HepG2 (cell line): ENCODE measurements at regions not wholly inside any gene's neighbourhood (a gene's known extent, or its start where the extent isn't known, plus 50 kb on each side); places are given as distances from the start of the nearest gene placed in this dataset.

Experiments
- ATAC-seq: fragments of 200-7000 bp; cut with Tn5 transposase; 3 replicates; pipeline ENCODE4 v1.9.1; 2020; ENCODE audit warnings: mild to moderate bottlenecking, moderate library complexity
- BruUV-seq: library from RNA; stranded (reverse); fragments of 400-500 nt; replicated peaks from 2 replicates; lab custom pipeline; 2021; lab: Mats Ljungman, UMichigan
- CTCF ChIA-PET: fragments of 300-600 bp; formaldehyde crosslinking; extraction: SDS; loops from one replicate; lab custom pipeline; 2021; ENCODE audit warnings: low total read pairs, inconsistent platforms, low intra/inter-chr PET ratio; lab: Yijun Ruan, JAX
- POLR2A ChIA-PET: fragments of 350-600 bp; sonication (Branson Sonifier 250); formaldehyde crosslinking; loops from one replicate; lab custom pipeline; 2020; ENCODE audit warnings: antibody characterized with exemption, inconsistent platforms; lab: Yijun Ruan, JAX
- DNase-seq: peaks from one replicate; pipeline ENCODE4 v3.0.0-alpha.2; 2015; ENCODE audit warnings: low spot score
- FAIRE-seq: peaks from 3 replicates; lab custom pipeline; 2011; peaks lifted over from hg19 to GRCh38; lab: Jason Lieb, UNC
- H2AFZ ChIP-seq: one replicate; pipeline ENCODE4 v1.6.1; 2011; ENCODE audit warnings: low read length, inconsistent platforms
- H3K27ac ChIP-seq: fragments of 300-600 bp; 3 replicates; pipeline ENCODE4 v1.8.0; 2011; ENCODE audit warnings: mixed run types, mild to moderate bottlenecking, mixed read lengths, low read length, inconsistent platforms; ENCODE audit not compliant: insufficient read depth; ENCODE audit errors: extremely low read length
- H3K27me3 ChIP-seq, 2 experiments: fragments of 200-600 bp in 1 of 2; 2 replicates in 1 of 2; 3 replicates in 1 of 2; pipeline versions ENCODE4 v1.6.0 to v1.8.0; 2011; ENCODE audit warnings: low read length in 2 of 2, mild to moderate bottlenecking in 2 of 2, moderate library complexity in 2 of 2, inconsistent platforms in 1 of 2; ENCODE audit not compliant: insufficient read depth in 2 of 2, control insufficient read depth in 1 of 2
- H3K36me3 ChIP-seq, 2 experiments: fragments of 200-600 bp in 1 of 2; replicated peaks in 1 of 2; 2 replicates in 1 of 2; 3 replicates in 1 of 2; pipeline versions ENCODE4 v1.5.1 to v1.8.0; 2011; ENCODE audit warnings: low read length in 2 of 2, inconsistent platforms in 1 of 2; ENCODE audit not compliant: insufficient read depth in 2 of 2, control insufficient read depth in 1 of 2
- H3K4me1 ChIP-seq: 2 replicates; pipeline ENCODE4 v1.5.1; 2012; ENCODE audit warnings: low read length, inconsistent platforms; ENCODE audit not compliant: insufficient read depth
- H3K4me2 ChIP-seq: 2 replicates; pipeline ENCODE4 v1.6.0; 2011; ENCODE audit warnings: low read depth, low read length, inconsistent platforms
- H3K4me3 ChIP-seq, 3 experiments: fragments of 200-600 bp in 1 of 3; sonication (generic), shearing (Covaris generic) in 1 of 3; replicated peaks in 1 of 3; 2 replicates each; pipeline ENCODE4 v1.5.1; 2011 to 2016; ENCODE audit warnings: low read length in 3 of 3, inconsistent platforms in 2 of 3, low read depth in 2 of 3, mild to moderate bottlenecking in 2 of 3, control low read depth in 1 of 3, mixed read lengths in 1 of 3; ENCODE audit not compliant: insufficient read depth in 1 of 3
- H3K79me2 ChIP-seq: one replicate; pipeline ENCODE4 v1.6.1; 2011; ENCODE audit warnings: low read length, inconsistent platforms; ENCODE audit not compliant: insufficient read depth
- H3K9ac ChIP-seq: 2 replicates; pipeline ENCODE4 v1.6.0; 2011; ENCODE audit warnings: mild to moderate bottlenecking, low read depth, low read length, inconsistent platforms; ENCODE audit not compliant: insufficient read depth
- H3K9me3 ChIP-seq: 2 replicates; pipeline ENCODE4 v1.5.1; 2012; ENCODE audit warnings: mild to moderate bottlenecking, low read length
- H4K20me1 ChIP-seq: 2 replicates; pipeline ENCODE4 v1.6.0; 2011; ENCODE audit warnings: inconsistent platforms, mild to moderate bottlenecking, low read length, moderate library complexity; ENCODE audit not compliant: insufficient read depth
- CAMTA2 ChIP-seq: sonication (generic); formaldehyde crosslinking; IDR thresholded peaks from 2 replicates; pipeline ENCODE4 v1.4.0; 2020; ENCODE audit warnings: mild to moderate bottlenecking, missing genetic modification reagents, borderline replicate concordance
- FOXM1 ChIP-seq: sonication (generic); formaldehyde crosslinking; IDR thresholded peaks from 2 replicates; pipeline ENCODE4 v1.5.0; 2020; ENCODE audit warnings: missing genetic modification reagents
- HOXA9 ChIP-seq: sonication (generic); formaldehyde crosslinking; IDR thresholded peaks from 2 replicates; pipeline ENCODE4 v1.8.1; 2022; ENCODE audit warnings: missing genetic modification reagents, mild to moderate bottlenecking, moderate library complexity, borderline replicate concordance
- MLXIP ChIP-seq: sonication (generic); formaldehyde crosslinking; IDR thresholded peaks from 2 replicates; pipeline ENCODE4 v1.9.0; 2021; ENCODE audit warnings: missing genetic modification reagents, borderline replicate concordance
- NFE2L2 ChIP-seq: fragments of 150-350 bp; IDR thresholded peaks from 2 replicates; pipeline ENCODE4 v1.6.1; 2014; ENCODE audit warnings: low read length
- RFXANK ChIP-seq: IDR thresholded peaks from 2 replicates; pipeline ENCODE4 v1.6.1; 2016
- ZFP36 ChIP-seq: fragments of 150-350 bp; IDR thresholded peaks from 2 replicates; pipeline ENCODE4 v1.6.1; 2018; ENCODE audit warnings: borderline replicate concordance, low read length, low read depth; ENCODE audit not compliant: partially characterized antibody
- ZFYVE20 ChIP-seq: sonication (generic); formaldehyde crosslinking; IDR thresholded peaks from 2 replicates; pipeline ENCODE4 v1.8.0; 2023; ENCODE audit warnings: low read depth, mild to moderate bottlenecking, moderate library complexity, missing genetic modification reagents, borderline replicate concordance
- ZHX2 ChIP-seq, 2 experiments: sonication (generic) in 1 of 2; formaldehyde crosslinking in 1 of 2; IDR thresholded peaks; 2 replicates each; pipeline versions ENCODE4 v1.6.1 to v1.9.0; 2014 to 2022; ENCODE audit warnings: antibody characterized with exemption in 1 of 2, borderline replicate concordance in 1 of 2, inconsistent platforms in 1 of 2, low read depth in 1 of 2, missing genetic modification reagents in 1 of 2
- ZNF205 ChIP-seq: IDR thresholded peaks from 2 replicates; pipeline ENCODE4 v1.6.1; 2018; ENCODE audit warnings: missing biosample characterization, missing genetic modification reagents
- ZNF580 ChIP-seq: IDR thresholded peaks from 2 replicates; pipeline ENCODE4 v1.6.1; 2016; ENCODE audit warnings: low read depth, borderline replicate concordance
- WGBS: methylation state at CpG from one replicate; pipeline ENCODE4 v1.1.6; 2017; ENCODE audit warnings: low lambda C conversion rate; 5-methylcytosine and 5-hydroxymethylcytosine counted together
- in situ Hi-C: cut with HindIII; loops from 2 replicates; pipeline ENCODE4 v1.10.0; 2017; ENCODE audit warnings: low pct_unique_long_range_greater_than_20kb; ENCODE audit not compliant: extremely low pct_ligation_motif_present
- intact Hi-C: fragments of 100-400 bp; cut with micrococcal nuclease; formaldehyde crosslinking; loops from one replicate; pipeline ENCODE4 v1.10.0; 2022; ENCODE audit not compliant: unreplicated experiment

- TF ChIP-seq MLXIP (CRISPR knock-in tag) (no peak), RFXANK (CRISPR knock-in tag) (no peak), ZNF205 (CRISPR knock-in tag) (no peak), HOXA9 (no peak), CAMTA2 (CRISPR knock-in tag) (no peak), ZNF580 (CRISPR knock-in tag) (no peak)
- TF ChIP-seq, all 625 proteins: peak for 0
These were observed 260.2 kb downstream of the DTWD2 start (continued) for GRCh38 chr5:118728191-118728590.

GRCh38 chr5:118726891-118727290 is 261.5 kb downstream of the DTWD2 start:
- Histone ChIP-seq H3K79me2 (no peaks in the 10 kb centered on the region), H3K27ac (no peak overlapping the region), H4K20me1 (no peaks in the 10 kb centered on the region), H3K36me3 (no peaks in the 10 kb centered on the region), H3K9me3 (no peaks in the 10 kb centered on the region), H3K27me3 (no peaks in the 10 kb centered on the region), H3K9ac (no peak overlapping the region), H3K4me3 (no peak overlapping the region), H3K4me1 (no peaks in the 10 kb centered on the region), H2AFZ (no peak overlapping the region), H3K4me2 (no peak overlapping the region)
- WGBS: 3% methylated on average over 3 of the region's 3 CpGs
- FAIRE-seq (no peak), ATAC-seq (no peak), DNase-seq (no peak)
- in situ Hi-C loops: no loop called here
- ChIA-PET POLR2A (no interaction called here), CTCF (no interaction called here)
- intact Hi-C loops: no loop called here
- BruUV-seq: no TSS peak
- TF ChIP-seq NFE2L2: no peak
- no peak for TF ChIP-seq ZFYVE20
- TF ChIP-seq FOXM1 (CRISPR knock-in tag): no peak
- TF ChIP-seq ZHX2 (IDR thresholded peaks at IDR 0.05; ENCODE audit: low read depth): no peak
- TF ChIP-seq ZHX2 (CRISPR knock-in tag; IDR thresholded peaks at IDR 0.05; ENCODE audit: borderline replicate concordance): no peak
- TF ChIP-seq ZFP36: no peak
